Mucosa of gallbladder (tissue), 1 donor: ENCODE measurements at regions not wholly inside any gene's neighbourhood (a gene's known extent, or its start where the extent isn't known, plus 50 kb on each side); places are given as distances from the start of the nearest gene placed in this dataset.

Experiments used
- DNase-seq: peaks from one replicate; pipeline ENCODE4 v3.0.0-alpha.2; 2020; ENCODE audit warnings: low spot score
- donor health status: DM: no; HTN: no; CAD: no.

- no peak for DNase-seq
These were observed 139.6 kb upstream of the FAM20A start for GRCh38 chr17:68740555-68741447.

DNA sequence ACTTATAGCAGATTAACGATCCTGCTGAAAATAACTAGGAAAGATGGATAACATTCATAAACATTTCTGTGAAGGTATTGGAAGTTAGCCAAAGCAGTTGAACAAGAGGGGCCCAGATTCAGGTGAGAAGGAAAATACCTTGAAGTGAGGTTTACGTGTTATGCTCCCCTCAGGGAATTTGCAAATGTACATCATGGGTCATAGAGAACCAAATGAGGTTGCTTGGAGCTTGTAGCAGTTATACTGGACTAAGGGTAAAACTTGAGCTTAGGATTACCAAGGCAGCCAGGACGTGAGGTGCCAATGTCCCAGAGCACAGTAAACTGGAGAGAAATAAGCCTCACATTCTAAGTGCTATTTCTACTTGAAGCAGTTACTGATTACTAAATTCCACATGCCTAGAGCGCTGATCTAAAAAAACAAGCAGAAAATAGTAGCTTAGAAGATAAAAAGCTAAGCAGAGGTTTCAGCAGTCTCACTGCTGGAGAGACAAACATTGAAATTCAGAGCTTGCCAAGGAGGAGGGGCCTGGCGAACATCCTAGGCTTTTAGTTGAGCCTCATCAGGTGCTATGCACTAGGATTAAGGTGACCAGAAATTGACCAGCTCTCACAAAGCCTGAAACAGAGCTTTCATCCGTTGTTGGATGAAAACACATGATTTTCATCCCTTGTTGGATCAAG is 136.7 kb upstream of the FAM20A start:
- DNase-seq, result no peak

DNA sequence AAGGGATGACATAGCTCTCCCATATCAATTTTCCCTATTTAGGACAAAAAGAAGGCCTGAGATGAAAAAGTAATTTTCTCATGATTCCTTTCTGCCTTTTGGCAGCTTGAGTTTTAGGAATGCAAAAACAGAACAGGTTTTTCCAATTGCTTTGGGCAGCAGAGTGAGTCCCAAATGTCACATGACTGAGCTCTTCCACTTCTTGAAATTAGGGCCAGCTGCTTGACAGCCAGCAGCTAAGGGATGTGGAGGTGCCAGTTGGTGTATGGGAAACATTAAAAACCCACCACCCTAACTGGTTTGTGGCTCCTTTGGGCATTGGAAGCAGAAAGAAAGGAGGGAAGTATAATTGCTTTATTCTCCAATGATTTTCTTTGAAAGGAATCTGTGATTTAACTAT is 133.8 kb upstream of the FAM20A start:
- DNase-seq, result no peak

DNA sequence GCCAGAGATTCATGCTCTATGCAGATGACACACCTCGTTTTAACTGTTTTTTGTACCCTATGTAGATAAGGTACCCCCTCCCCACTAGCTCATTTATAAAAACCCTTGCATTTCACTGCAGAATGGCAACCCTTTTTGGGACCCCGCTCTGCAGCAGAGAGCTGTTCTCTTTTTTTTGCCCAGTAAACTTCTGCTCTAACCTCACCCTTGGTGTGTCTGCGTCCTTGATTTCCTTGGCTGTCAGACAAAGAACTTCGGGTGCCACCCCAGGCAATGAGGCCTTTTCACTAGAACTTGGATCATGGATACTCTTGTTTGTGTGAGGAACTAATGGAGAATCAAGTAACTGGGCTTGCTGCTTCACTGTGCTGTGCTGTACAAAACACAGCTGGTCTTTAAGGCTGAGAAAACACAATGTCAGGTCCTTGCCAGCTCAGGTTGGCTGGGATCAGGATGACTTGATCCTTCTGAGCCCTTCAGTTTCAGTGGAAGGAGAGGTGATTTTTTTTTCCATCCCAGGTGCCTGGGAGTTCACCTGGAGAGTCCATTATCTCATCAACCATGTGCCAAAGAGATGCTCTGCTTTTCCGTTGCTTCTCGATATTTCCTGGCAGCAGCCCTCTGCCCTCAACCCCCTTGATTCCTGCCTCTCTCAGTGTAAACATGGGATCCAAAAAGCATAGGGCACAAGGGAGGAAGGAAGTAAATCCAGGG is 133.2 kb upstream of the FAM20A start:
- DNase-seq, result no peak

GRCh38 chr17:68733241-68734176 is 132.3 kb upstream of the FAM20A start:
- DNase-seq, result peak; percentile 18

DNA sequence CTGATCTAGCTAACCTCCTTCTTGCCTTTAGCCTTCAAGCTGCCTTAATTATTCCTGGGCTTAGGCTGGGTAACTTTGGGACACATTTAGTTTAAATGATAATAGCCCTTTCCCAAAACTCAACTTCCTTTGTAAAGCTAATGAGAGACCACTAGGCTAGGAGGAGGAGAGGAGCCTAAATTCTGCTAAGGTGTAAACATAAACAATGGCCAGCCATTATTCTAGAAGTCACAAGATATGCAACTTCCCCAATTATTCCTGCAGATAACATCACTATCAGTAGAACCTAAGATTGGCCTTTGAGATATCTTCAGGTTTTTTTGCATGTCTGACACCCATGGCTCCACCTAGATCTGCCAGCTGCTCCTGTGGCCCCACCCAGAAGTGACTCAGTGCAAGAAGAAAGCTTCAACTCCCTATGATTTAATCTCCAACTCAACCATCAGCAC is 131.2 kb upstream of the FAM20A start:
- no peak for DNase-seq

DNA sequence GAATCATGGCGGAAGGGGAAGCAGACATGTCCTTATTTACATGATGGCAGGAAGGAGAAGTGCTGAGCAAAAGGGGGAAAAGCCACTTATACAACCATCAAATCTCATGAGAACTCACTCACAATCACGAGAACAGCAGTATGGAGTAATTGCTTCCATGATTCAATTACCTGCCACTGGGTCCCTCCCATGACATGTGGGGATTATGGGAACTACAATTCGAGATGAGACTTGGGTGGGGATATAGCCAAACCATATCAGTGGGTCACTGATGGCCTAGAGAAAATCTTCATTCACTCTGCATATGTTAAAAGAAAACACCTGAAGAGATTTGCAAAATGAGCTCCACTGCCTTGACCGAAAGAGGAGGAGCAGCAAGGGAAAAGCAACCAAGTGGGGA is 130.3 kb upstream of the FAM20A start:
- DNase-seq, result no peak

GRCh38 chr17:68719431-68719830 is 118.3 kb upstream of the FAM20A start:
- DNase-seq, result no peak

- DNase-seq, result no peak
These were observed 117.8 kb upstream of the FAM20A start for GRCh38 chr17:68718926-68719325.

DNA sequence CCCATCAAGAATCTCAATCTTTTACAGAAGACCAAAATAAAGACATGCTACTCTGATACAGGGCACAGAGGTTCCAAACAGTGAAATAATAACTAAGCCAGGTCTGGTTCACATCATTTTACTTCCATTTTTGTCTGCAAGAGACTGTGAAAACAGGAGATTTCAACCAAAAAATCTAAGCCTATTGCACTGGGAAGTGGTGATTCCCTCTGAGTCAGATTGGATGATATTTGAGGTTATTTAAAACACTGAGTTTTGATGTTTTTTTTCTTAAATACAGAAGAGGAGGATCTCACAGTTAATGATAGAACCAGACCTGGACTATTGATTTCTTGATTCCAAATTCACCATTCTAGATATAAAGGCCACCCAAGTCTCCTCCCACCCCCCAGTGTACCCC is 117.3 kb upstream of the FAM20A start:
- no peak for DNase-seq

DNA sequence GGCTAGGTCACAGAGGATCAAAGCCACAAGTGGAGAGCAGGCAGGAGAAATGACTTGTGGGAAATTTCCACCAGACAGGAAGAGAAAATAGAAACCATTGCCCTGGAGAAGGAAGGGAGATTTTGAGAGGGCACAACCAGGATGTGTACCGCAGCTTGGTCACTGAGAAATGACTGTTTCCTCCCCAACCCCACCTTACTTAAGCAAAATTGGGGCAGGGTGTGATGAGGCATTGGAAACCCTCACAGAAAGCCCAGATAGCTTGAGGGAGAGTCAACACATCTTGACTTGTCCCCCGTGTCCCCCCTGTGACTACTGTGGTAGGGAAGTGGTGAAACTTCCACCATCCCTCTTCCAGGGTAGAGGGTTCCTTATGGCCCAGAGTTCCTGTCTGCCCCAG is 113.5 kb upstream of the FAM20A start:
- DNase-seq, result no peak

- DNase-seq, result no peak
These were observed 110.7 kb upstream of the FAM20A start for GRCh38 chr17:68711858-68712257.

GRCh38 chr17:68710976-68711375 is 109.8 kb upstream of the FAM20A start:
- DNase-seq, result no peak

GRCh38 chr17:68710035-68710780 is 109.0 kb upstream of the FAM20A start:
- no peak for DNase-seq

- no peak for DNase-seq
These were observed 108.3 kb upstream of the FAM20A start for GRCh38 chr17:68709461-68709860.

DNA sequence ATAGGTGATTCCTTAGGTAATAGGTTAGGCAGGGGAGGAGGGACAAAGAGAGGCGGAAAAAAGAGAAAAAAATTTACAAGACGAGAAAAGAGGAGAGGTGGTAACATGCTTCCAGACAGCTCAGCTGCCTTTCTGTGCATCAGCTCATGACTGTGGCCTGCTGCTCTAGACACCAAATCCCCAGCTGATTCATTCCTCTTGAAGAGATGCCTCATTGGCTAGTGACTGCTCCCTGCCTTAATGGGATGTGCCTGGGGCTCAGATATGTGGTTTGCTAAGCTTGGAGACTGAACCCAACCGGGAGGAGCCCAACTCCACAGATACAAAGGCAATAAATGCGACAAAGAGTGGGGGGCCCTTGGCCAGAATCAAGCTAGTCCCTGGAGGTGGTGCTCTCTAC is 105.9 kb upstream of the FAM20A start:
- DNase-seq, result no peak

DNA sequence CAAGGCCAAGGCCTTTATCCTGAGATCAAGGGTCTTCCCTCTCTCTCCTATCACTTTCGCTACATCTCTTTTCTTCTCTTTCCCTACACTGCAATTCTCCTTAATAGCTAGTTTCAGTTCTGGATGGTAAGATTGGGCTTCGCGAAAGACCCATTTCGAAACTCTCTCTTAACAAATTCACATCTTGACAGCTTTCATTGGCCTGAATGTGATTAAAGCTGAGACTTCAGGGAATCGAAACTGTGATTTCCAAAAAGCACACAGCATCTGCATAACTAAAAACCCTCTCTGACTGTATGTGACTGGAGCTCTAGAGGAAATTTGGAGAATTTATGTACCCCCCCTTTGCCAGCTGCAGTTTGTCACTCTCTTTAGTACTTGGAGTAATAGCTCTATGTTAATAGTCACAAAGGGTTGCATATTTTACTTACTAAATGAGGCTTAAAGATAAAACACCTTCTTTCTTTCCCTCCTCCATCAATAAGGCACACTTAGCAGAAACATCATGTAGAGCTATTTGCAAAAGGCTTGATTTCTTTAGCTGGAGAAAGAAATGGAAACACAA is 105.3 kb upstream of the FAM20A start:
- DNase-seq, result no peak

DNA sequence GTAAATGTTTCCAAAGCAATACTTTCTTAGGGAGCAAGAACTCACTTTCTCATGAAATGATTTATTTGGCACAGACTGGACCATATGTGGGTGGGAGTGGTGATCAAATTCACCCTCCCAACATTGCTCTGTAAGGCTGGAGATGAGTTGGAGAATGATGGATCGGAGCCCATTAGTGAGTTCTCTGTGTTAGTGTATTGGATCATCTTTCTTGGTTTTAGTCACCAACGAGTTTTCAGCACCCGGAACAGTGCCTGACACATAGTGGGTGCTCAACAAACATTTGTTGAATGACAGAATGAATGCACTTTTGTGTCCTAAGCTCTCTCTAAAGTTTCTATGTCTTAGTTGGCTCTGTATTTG is 104.5 kb upstream of the FAM20A start:
- no peak for DNase-seq

- no peak for DNase-seq
These were observed 103.9 kb upstream of the FAM20A start for GRCh38 chr17:68704871-68705713.

DNA sequence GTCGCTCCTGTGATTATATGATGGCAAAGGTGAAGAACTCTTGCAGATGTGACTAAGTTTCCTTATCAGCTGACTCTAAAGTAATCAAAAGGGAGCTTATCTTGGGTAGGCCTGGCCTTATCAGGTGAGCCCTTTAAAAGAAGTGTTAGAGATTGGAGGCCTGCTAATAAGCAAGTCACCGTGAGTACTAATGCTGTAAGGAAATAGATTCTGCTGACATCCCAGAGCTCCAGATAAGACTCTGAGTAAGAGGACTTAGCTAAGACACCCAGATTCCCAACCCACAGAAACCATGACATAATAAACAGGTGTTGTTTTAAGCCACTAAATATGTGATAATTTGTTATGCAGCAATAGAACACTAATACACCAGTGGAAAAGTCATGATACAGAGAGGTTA is 99.9 kb upstream of the FAM20A start:
- DNase-seq, result no peak
